ENCODE measurements at regions not wholly inside any gene's neighbourhood (a gene's known extent, or its start where the extent isn't known, plus 50 kb on each side); places are given as distances from the start of the nearest gene placed in this dataset.

DNA sequence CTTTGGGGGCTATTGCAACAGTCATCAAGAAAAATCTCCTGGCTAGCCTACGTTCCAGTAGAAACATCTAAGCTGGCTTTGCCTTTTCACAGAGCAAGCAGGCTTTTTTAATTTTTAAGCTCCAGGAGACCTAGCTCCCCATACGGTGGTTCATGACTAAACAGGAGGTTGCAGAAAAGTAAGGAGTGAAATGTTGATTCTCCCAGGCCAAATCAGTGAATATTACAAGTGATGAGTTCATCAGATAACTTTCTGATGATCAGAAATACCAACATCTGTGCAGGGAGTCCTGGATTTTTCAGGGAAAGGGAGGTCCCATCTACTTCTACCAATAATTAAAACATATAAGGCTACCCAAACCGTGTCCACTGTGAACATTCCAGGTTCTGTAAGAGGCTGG, 477.3 kb upstream of the CELF2 start:
- TF ChIP-seq EZH2 (IDR thresholded peaks at IDR 0.05; ENCODE audit: insufficient read depth, poor library complexity, severe bottlenecking) (no peak), EZH2phosphoT487 (IDR thresholded peaks at IDR 0.05; ENCODE audit: insufficient read depth, low read depth) (no peak)
